ENCODE measurements at regions not wholly inside any gene's neighbourhood (a gene's known extent, or its start where the extent isn't known, plus 50 kb on each side); places are given as distances from the start of the nearest gene placed in this dataset.

DNA sequence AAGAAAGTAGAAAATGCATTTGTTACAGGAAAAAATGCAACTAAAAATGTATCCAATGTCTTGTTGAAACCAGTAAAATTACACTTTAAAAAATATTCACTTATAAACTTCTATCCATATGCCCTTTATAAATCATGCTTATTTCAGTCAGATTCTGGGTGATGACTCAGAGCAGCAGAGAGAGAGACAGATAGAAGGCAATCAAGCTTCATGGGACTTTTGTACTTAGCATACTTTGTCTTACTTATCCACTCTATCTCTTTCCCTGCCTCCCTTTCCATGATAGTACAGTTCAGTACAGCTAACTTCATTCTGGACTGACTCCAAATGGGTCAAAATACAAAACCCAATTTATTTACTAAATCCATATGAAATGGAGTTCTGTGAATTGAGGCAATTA is 1438.2 kb downstream of the ZPLD1 start:
- TF ChIP-seq TBP (IDR thresholded peaks at IDR 0.05; ENCODE audit: low read depth, low read length) (no peak), POLR2AphosphoS5 (IDR thresholded peaks at IDR 0.05; ENCODE audit: low read depth, low read length) (no peak), CHD2 (IDR thresholded peaks at IDR 0.05; ENCODE audit: low read length) (no peak), SP1 (IDR thresholded peaks at IDR 0.05; ENCODE audit: low read depth, low read length) (no peak), EZH2 (IDR thresholded peaks at IDR 0.05; ENCODE audit: low read depth, low read length, severe bottlenecking) (no peak), BRCA1 (IDR thresholded peaks at IDR 0.05; ENCODE audit: low read depth, low read length) (no peak), GABPA (IDR thresholded peaks at IDR 0.05; ENCODE audit: borderline replicate concordance, insufficient read depth, low read length) (no peak), TEAD4 (IDR thresholded peaks at IDR 0.05; ENCODE audit: low read depth, low read length) (no peak), KDM4A (IDR thresholded peaks at IDR 0.05; ENCODE audit: low read depth, low read length, severe bottlenecking) (no peak), ZNF274 (IDR thresholded peaks at IDR 0.05; ENCODE audit: borderline replicate concordance, extremely low read depth, low read length) (no peak)
- TF ChIP-seq, protein P1, sequence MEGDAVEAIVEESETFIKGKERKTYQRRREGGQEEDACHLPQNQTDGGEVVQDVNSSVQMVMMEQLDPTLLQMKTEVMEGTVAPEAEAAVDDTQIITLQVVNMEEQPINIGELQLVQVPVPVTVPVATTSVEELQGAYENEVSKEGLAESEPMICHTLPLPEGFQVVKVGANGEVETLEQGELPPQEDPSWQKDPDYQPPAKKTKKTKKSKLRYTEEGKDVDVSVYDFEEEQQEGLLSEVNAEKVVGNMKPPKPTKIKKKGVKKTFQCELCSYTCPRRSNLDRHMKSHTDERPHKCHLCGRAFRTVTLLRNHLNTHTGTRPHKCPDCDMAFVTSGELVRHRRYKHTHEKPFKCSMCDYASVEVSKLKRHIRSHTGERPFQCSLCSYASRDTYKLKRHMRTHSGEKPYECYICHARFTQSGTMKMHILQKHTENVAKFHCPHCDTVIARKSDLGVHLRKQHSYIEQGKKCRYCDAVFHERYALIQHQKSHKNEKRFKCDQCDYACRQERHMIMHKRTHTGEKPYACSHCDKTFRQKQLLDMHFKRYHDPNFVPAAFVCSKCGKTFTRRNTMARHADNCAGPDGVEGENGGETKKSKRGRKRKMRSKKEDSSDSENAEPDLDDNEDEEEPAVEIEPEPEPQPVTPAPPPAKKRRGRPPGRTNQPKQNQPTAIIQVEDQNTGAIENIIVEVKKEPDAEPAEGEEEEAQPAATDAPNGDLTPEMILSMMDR (IDR thresholded peaks at IDR 0.05; ENCODE audit: control extremely low read depth in 1 of 3, insufficient read depth in 1 of 3, low read depth in 1 of 3, low read length in 3 of 3) = no peak
